ENCODE measurements at regions not wholly inside any gene's neighbourhood (a gene's known extent, or its start where the extent isn't known, plus 50 kb on each side); places are given as distances from the start of the nearest gene placed in this dataset.

GRCh38 chr7:156034397-156034796 lies 222.1 kb upstream of the SHH start:
- no peak for DNase-seq (ENCODE audit: low read depth)

DNA sequence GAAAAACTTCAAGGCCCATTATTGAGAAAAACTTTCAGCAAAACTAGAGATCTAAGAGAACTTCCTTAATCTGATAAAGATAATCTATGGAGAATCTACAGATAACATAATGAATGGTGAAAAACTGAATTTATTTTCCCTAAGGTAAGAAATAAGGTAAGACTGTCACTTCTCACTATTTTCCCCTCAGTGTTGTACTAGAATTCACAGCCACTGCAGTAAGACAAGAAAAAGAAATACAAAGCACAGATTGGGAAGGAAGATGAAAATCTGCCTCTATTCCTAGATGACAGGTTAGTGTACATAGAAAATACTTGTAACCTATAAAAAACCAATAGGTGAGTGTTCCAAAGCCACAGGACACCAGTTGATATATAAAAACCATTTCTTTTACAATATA lies 220.7 kb upstream of the SHH start:
- no peak for DNase-seq (ENCODE audit: low read depth)

GRCh38 chr7:156031679-156032478 lies 219.6 kb upstream of the SHH start:
- no peak for DNase-seq (ENCODE audit: low read depth)

DNA sequence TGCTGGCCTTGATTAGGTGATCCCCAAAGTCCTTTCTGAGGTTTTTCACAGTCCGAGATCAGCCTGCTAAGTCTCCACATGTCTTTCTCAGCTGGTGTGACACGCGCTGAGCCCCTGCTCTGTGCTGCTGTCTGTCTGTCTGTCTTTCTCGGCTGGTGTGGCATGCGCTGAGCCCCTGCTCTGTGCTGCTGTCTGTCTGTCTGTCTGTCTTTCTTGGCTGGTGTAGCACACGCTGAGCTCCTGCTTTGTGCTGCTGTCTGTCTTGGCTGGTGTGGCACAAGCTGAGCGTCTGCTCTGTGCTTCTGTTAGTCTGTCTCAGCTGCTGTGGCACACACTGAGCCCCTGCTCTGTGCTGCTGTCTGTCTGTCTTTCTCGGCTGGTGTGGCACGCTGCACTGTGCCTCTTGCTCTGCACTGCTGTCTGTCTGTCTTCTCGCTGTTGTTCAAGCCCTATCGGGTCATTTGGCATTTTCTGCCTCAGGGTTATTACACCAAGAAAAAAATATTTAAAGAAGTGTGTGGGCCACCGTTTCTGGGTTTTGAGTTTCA lies 217.3 kb upstream of the SHH start:
- no peak for DNase-seq (ENCODE audit: low read depth)

DNA sequence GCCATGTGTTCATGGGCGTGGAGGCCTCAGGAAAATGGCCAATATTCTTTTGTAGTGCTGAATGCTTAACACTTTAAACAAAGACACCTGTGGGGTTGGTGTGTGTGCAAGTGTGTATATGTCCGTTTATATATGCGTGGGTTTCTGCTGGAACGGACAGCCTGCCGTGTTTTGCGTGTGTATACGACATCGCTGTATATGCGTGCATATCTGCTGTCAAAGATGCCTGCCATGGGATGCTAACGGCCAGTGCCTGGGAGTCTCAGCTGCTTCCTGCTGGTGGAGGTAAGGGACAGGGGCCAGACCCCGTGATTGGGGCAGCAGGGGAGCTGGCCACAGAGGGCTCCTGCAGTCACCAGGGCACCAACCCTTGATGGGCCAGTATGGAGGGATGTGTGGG lies 216.3 kb upstream of the SHH start:
- DNase-seq (ENCODE audit: low read depth) = no peak

DNA sequence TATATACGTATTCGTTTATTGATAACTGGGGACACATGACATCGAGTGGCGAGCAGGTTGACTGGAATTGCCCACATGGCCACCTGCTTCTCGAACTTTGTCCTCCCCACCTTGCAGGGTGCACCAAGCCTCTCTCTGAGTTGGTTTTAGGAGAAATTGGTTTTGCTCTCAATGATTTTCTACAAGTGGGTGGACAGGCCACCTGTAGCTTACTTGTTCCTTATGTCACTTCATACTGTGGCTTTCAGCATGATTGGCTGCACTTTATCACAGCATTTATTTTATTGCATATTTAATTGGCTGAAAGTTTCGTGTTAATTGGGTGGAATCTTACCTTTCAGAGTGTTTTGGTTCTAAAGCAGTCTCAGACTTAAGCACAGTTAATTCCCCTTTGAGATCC lies 215.6 kb upstream of the SHH start:
- no peak for DNase-seq (ENCODE audit: low read depth)

GRCh38 chr7:156026603-156027002 lies 214.3 kb upstream of the SHH start:
- DNase-seq (ENCODE audit: low read depth) = no peak

DNA sequence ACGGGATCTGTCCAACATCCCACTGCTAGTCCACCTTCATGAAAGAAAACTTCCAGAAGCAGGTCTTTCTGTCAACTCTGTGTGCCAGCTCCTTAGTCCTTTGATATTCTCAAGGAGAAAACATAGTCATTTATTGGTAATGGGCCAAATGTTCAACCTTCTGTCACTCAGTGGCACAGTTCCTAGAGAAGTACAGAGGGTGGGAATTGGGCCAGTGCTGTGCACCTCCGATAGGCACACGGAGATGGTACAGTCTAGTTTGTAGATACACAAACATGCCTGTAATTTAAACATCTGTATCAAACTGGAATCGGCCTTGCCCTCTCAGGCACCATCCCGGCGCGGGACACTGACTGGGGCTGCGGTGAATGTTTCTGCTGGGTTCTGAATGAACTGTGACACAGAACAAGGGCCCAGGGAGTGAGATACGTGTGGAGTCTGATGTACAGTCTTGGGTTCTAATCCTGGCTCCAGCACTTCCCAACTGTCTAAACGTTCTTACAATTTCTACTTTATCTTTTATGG lies 213.9 kb upstream of the SHH start:
- no peak for DNase-seq (ENCODE audit: low read depth)

DNA sequence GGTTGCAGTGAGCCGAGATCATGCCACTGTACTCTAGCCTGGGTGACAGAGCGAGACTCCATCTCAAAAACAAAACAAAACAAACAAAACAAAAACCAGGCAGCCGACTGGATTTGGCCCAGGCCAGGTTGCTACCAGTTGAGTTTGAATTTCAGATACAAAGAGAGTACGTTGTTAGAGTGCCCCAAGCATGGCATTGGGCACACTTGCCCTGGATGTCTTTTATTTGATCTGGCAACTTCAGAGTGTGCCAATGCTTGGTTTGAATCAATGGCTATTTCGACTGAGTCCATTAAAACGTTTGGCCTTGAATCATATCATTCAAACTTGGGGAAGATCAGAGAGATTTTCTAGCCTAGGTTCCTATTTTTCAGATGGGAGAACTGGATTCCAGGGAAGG lies 213.4 kb upstream of the SHH start:
- no peak for DNase-seq (ENCODE audit: low read depth)

GRCh38 chr7:156024201-156024600 lies 211.9 kb upstream of the SHH start:
- no peak for DNase-seq (ENCODE audit: low read depth)

DNA sequence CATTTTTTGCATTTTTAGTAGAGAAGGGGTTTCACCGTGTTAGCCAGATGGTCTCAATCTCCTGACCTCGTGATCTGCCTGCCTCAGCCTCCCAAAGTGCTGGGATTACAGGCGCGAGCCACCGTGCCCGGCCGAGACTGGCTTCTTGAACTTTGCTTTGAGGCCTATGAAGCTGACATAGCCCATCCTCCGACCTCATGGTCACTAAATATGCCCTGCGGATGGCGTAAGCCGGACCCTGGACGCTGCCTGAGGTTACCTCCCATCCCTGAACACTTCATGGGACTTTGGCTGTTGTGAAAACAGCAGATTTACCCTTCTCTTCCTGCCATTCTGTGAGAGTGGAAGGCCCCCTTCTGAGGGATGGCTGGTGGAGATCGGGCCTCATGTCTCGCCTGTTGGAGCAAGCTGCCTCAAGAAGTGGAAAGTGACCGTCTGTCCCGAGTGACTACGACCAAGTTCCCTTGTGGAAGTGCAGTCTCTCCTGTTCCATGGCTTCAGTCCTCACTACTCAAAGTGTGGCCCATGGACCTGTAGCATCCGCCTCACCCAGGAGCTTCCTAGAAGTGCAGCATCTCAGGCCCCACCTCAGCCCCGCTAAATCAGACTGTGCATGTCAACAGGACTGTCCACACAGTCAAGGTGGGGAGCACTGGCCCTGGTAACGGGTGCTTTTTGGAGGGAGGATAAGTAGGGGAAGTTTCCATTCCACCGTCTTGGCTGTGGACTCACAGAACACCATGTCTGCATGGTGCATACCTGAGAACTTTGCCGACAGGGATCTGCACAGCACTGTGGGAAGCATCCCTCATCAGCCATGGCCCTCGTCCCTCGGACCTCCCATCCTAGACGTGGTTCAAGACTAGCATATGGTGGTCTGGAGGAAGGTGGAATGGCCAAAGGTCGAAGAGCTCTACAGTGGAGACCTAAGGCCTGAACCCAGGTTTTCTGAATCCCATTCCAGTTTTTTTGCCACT lies 210.5 kb upstream of the SHH start:
- DNase-seq (ENCODE audit: low read depth) = no peak

- no peak for DNase-seq (ENCODE audit: low read depth)
Measured at GRCh38 chr7:156021471-156021870, 209.2 kb upstream of the SHH start.

GRCh38 chr7:156020566-156020965 lies 208.3 kb upstream of the SHH start:
- no peak for DNase-seq (ENCODE audit: low read depth)

DNA sequence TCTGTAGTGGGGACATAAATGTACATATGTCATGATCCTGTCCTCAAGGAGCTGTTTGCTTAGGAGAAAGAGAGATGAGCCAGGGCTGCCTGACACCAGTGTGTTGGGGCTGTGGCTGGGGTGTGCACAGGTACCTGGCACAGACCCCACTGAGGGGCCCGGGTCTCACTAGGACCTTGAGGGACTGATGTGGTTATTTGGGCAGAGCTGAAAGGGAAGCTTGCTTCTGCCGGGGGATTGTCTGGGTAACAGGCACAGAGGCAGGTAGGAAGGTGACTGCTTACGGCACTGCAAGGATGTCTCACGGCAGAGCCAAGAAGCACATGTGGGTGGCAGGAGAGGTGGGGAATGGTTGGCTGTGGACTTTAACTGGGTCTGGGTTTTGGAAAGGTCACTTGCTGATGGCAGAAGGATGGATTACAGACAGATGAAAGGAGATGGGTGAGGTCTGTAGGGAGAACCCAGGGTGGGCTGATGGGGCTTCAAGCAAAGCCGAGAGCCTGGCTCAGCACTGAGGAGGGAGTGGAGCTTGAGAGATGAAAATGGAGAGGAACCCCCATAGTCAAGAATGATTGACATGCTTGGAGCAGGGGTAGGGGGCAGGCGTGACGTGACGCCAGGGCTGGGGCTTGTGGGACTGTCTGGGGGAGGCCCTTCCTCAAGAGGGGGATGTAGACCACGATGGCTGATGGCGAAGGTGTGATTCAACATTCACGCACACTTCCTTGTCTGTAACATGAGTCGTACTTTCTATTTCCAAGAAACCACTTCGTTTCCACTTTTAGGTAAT lies 207.7 kb upstream of the SHH start:
- no peak for DNase-seq (ENCODE audit: low read depth)

DNA sequence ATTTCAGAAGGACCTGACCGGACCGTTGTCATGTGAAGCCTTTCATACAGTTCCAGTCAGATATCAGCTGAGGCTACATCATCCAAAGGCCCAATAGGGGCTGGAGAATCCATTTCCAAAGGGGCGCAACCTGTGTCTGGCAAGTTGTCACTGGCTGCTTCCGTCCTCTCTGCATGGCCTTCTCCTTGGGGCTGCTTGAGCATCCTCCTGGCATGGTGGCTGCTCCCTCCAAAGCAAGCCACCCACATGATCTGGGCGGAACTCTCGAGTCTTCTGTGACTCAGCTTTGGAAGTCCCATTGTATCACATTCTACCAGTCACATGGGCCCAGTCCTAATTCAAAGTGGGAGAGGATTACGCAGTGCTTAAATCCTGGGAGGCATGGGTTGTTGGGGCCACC lies 207.0 kb upstream of the SHH start:
- no peak for DNase-seq (ENCODE audit: low read depth)

DNA sequence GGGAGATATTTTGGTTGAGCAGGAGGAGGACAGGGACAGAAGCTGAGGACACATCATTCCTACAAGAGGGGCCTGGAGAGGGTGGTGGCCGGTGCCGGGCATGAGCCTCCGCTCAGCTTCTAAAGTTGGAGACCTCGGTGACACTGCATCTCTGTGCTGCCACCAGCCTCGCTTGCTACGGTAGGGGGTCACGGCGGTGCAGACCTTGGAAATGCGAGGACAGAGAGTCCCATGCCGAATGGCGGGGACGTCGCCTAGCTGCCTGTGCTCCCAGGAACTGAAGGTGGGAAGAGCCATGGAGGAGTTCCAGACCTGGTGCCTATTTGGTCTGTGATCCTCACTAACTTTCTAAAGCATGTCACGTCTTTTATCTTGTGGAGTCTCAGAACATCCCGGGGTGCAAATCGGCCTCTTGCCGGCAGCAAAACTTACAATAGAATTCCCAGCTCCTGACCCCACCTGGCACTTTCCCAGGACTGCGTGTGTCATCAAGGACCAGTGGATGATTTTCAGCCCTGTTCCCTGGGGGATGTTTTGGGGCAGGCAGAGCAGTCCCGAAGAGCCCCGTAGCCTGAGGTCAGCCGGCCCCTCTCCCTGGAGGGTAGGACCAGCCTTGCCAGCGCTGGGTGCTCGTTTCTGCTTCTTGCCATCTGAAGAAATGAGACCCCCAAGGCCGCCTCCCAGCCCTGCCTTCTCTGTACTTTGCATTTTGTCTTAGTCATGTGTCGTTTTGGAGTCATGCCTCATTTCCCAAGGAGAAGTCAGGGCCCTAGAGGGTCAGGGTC lies 205.8 kb upstream of the SHH start:
- no peak for DNase-seq (ENCODE audit: low read depth)

- DNase-seq (ENCODE audit: low read depth) = no peak
Measured at GRCh38 chr7:156017431-156017830, 205.2 kb upstream of the SHH start.

DNA sequence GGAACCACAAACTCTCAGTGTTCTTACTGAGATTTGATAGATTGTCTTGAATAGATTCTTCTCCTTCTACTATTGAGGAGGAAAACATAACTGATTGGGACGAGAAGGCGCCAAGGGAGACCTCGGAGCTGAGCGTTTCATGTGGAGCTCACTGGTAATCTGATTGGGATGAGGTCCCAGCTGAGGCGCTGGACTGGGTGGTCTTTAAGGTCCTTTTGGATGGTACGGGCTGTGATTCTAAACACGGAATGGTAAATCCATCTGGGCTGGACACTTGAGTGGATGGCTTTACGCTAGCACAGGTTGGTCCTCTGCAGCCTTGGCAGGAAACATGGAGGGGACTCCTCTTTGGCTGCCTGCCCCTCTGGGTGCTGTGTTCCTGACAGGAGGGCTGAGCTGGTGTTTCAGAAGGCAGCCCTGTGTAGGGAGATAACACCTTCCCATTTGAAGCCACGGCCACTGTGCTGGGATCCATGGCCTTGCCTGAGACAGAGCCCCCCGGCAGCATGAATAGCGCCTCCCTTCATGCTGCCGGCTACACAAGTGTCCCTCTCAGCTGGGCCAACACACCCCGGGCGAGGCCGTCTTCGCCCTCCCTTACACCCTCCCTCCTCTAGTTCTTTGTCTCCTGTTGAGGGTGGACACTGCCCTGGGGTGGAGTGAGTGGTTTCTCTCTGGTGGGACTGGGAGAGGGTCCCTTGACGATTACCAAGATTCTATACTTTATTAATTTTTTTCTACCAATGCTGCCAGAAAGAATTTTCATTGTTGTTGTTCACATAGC lies 203.2 kb upstream of the SHH start:
- no peak for DNase-seq (ENCODE audit: low read depth)

DNA sequence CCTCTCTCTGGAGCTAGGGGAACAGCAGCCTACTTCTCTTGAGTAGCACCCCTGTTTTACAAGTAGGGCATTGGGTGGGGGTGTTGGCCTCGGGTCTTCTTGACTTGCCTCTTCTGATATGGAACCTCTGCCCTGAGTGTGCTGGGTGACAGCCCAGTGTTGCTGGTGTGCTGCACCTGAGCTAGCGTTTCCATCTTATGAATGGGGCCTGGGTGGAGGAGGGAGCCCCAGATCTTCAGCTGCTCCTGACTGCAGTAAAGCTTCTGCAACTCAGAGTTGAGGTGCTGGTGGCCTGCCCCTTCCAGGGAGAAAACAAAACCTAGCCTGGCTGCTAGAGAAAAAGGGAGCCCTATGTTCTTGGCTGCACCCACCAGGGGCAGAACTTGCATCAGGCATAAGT lies 202.5 kb upstream of the SHH start:
- no peak for DNase-seq (ENCODE audit: low read depth)

DNA sequence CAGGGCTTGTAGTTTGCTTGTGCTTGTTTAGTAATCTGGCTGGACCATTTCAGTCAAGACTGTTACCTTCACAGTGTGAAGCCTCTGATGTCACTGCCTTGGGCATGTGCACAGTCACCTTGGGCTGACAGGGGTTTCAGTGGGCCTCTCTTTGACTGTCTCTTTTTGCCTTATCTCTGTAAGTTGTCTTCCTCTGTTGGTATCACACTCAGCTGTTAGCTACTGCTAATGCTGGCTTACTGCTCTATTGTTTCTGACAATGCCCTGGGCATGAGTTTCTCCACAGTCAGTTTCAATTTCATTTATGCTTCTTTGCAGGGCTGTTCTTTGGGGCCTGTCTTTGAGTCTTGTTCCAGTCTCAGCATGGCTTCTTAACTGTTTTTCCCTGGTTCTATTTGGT lies 201.9 kb upstream of the SHH start:
- DNase-seq (ENCODE audit: low read depth) = no peak

Data from GM04503 (cell line).